ENCODE measurements at regions not wholly inside any gene's neighbourhood (a gene's known extent, or its start where the extent isn't known, plus 50 kb on each side); places are given as distances from the start of the nearest gene placed in this dataset.
"Not testable (repeated sequence)": the region's sequence is repeated elsewhere in the genome, so short reads cannot be mapped to it uniquely, and the experiment has no call there.

- no peak overlapping the region for H3K27ac Mint-ChIP-seq
- H3K27me3 Mint-ChIP-seq: no peaks in the 10 kb centered on the region
- peaks cover 2% of the 10 kb centered on the region for H3K9me3 Mint-ChIP-seq (ENCODE audit: low read depth)
- no peak overlapping the region for H3K4me3 Mint-ChIP-seq (ENCODE audit: low read depth)
- no peaks in the 10 kb centered on the region for H3K4me1 Mint-ChIP-seq (ENCODE audit: low read depth)
- DNase-seq (ENCODE audit: low spot score, unreplicated experiment): no peak
- H3K36me3 Mint-ChIP-seq (ENCODE audit: insufficient read depth): no peaks in the 10 kb centered on the region
- no peak for TF ChIP-seq CTCF (IDR thresholded peaks at IDR 0.05; ENCODE audit: unreplicated experiment)
These were observed 142.7 kb upstream of the ATP11B start for GRCh38 chr3:182650568-182651128.

GRCh38 chr3:182651461-182651860 is 141.8 kb upstream of the ATP11B start:
- H3K27ac Mint-ChIP-seq: no peak overlapping the region
- H3K4me3 Mint-ChIP-seq (ENCODE audit: low read depth): no peak overlapping the region
- H3K9me3 Mint-ChIP-seq (ENCODE audit: low read depth): peaks cover 2% of the 10 kb centered on the region

GRCh38 chr3:182653065-182653464 is 140.2 kb upstream of the ATP11B start:
- H3K9me3 Mint-ChIP-seq (ENCODE audit: low read depth); DNase-seq (ENCODE audit: low spot score, unreplicated experiment); H3K4me3 Mint-ChIP-seq (ENCODE audit: low read depth); H3K27ac Mint-ChIP-seq; H3K36me3 Mint-ChIP-seq (ENCODE audit: insufficient read depth); H3K4me1 Mint-ChIP-seq (ENCODE audit: low read depth); H3K27me3 Mint-ChIP-seq: not testable (repeated sequence)

More at GRCh38 chr3:182651461-182651860, 141.8 kb upstream of the ATP11B start:
- Mint-ChIP-seq H3K27me3 (no peaks in the 10 kb centered on the region), H3K36me3 (ENCODE audit: insufficient read depth) (no peaks in the 10 kb centered on the region), H3K4me1 (ENCODE audit: low read depth) (no peaks in the 10 kb centered on the region)
- no peak for DNase-seq (ENCODE audit: low spot score, unreplicated experiment)
- TF ChIP-seq CTCF (IDR thresholded peaks at IDR 0.05; ENCODE audit: unreplicated experiment): no peak

- DNase-seq (ENCODE audit: low spot score, unreplicated experiment): no peak
- Mint-ChIP-seq H3K9me3 (ENCODE audit: low read depth) (peaks cover 6% of the 10 kb centered on the region), H3K36me3 (ENCODE audit: insufficient read depth) (no peaks in the 10 kb centered on the region), H3K4me3 (ENCODE audit: low read depth) (no peak overlapping the region), H3K27ac (no peak overlapping the region), H3K27me3 (peaks cover 19% of the 10 kb centered on the region), H3K4me1 (ENCODE audit: low read depth) (no peaks in the 10 kb centered on the region)
- TF ChIP-seq CTCF (IDR thresholded peaks at IDR 0.05; ENCODE audit: unreplicated experiment): no peak
These were observed 124.8 kb upstream of the ATP11B start for GRCh38 chr3:182668541-182668940.

GRCh38 chr3:182668974-182669373 is 124.3 kb upstream of the ATP11B start:
- Mint-ChIP-seq H3K9me3 (ENCODE audit: low read depth) (peaks cover 6% of the 10 kb centered on the region), H3K4me1 (ENCODE audit: low read depth) (no peaks in the 10 kb centered on the region), H3K36me3 (ENCODE audit: insufficient read depth) (no peaks in the 10 kb centered on the region), H3K27ac (no peak overlapping the region), H3K27me3 (peaks cover 20% of the 10 kb centered on the region), H3K4me3 (ENCODE audit: low read depth) (no peak overlapping the region)
- no peak for DNase-seq (ENCODE audit: low spot score, unreplicated experiment)
- no peak for TF ChIP-seq CTCF (IDR thresholded peaks at IDR 0.05; ENCODE audit: unreplicated experiment)

- no peak for TF ChIP-seq CTCF (IDR thresholded peaks at IDR 0.05; ENCODE audit: unreplicated experiment)
- peaks cover 6% of the 10 kb centered on the region for H3K9me3 Mint-ChIP-seq (ENCODE audit: low read depth)
- no peaks in the 10 kb centered on the region for H3K4me1 Mint-ChIP-seq (ENCODE audit: low read depth)
- H3K27me3 Mint-ChIP-seq: peaks cover 20% of the 10 kb centered on the region
- H3K27ac Mint-ChIP-seq: no peak overlapping the region
- no peaks in the 10 kb centered on the region for H3K36me3 Mint-ChIP-seq (ENCODE audit: insufficient read depth)
- no peak overlapping the region for H3K4me3 Mint-ChIP-seq (ENCODE audit: low read depth)
- no peak for DNase-seq (ENCODE audit: low spot score, unreplicated experiment)
These were observed 121.8 kb upstream of the ATP11B start for GRCh38 chr3:182671541-182671940.

All from progenitor cell of endocrine pancreas (in vitro differentiated cells).